Mammary epithelial cell (primary cell): ENCODE measurements at regions not wholly inside any gene's neighbourhood (a gene's known extent, or its start where the extent isn't known, plus 50 kb on each side); places are given as distances from the start of the nearest gene placed in this dataset.

Source experiments
- EZH2 ChIP-seq: IDR thresholded peaks from 2 replicates; pipeline ENCODE4 v1.6.1; 2012; ENCODE audit warnings: low read length, inconsistent platforms, borderline replicate concordance
- TF ChIP-seq, protein P1 (sequence below), 2 donors: IDR thresholded peaks in 1 of 2; conservative IDR thresholded peaks in 1 of 2; 2 replicates each; pipeline ENCODE4 v1.5.1; 2011 to 2012; ENCODE audit warnings: inconsistent platforms in 2 of 2, low read length in 2 of 2, mild to moderate bottlenecking in 2 of 2, control low read depth in 1 of 2, low read depth in 1 of 2; ENCODE audit not compliant: insufficient read depth in 1 of 2; ENCODE audit errors: extremely low read depth in 1 of 2

DNA sequence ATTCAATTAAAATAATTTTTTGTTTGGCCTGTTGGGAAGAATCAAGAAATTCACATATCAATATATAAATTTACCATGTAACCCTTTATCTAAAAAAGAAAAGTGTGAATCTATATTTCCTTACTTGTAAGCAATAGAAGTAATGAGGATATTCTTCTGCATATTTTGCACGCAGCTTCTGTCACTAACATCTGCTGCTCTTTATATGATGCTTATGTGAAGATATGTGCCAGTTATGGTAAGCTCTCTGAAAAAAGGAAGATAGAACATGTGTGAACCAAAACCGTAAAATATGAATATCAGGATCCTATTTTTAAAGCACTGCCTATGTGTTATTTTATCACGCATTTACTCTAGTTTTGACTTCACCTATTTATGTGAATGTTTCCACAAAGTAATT lies 96.4 kb upstream of the ATP11B start:
- TF ChIP-seq EZH2: no peak
- TF ChIP-seq, protein P1, sequence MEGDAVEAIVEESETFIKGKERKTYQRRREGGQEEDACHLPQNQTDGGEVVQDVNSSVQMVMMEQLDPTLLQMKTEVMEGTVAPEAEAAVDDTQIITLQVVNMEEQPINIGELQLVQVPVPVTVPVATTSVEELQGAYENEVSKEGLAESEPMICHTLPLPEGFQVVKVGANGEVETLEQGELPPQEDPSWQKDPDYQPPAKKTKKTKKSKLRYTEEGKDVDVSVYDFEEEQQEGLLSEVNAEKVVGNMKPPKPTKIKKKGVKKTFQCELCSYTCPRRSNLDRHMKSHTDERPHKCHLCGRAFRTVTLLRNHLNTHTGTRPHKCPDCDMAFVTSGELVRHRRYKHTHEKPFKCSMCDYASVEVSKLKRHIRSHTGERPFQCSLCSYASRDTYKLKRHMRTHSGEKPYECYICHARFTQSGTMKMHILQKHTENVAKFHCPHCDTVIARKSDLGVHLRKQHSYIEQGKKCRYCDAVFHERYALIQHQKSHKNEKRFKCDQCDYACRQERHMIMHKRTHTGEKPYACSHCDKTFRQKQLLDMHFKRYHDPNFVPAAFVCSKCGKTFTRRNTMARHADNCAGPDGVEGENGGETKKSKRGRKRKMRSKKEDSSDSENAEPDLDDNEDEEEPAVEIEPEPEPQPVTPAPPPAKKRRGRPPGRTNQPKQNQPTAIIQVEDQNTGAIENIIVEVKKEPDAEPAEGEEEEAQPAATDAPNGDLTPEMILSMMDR (conservative IDR thresholded peaks at IDR 0.05 in 1 of 2, IDR thresholded peaks at IDR 0.05 in 1 of 2; ENCODE audit: extremely low read depth in 1 of 2, insufficient read depth in 1 of 2, low read depth in 1 of 2, low read length in 2 of 2): no peak
